T47D (cell line): ENCODE measurements at regions not wholly inside any gene's neighbourhood (a gene's known extent, or its start where the extent isn't known, plus 50 kb on each side); places are given as distances from the start of the nearest gene placed in this dataset.
"Not testable (repeated sequence)": the region's sequence is repeated elsewhere in the genome, so short reads cannot be mapped to it uniquely, and the experiment has no call there.

Experiments used
- DNase-seq, 2 experiments: peaks; one replicate each; pipeline versions ENCODE4 v3.0.0 to v3.0.0-alpha.2; 2011 to 2012; ENCODE audit warnings: low read depth in 1 of 2, low spot score in 1 of 2
- JUND ChIP-seq: IDR thresholded peaks from 2 replicates; pipeline ENCODE4 v1.6.1; 2012; ENCODE audit warnings: low read depth
- in situ Hi-C: cut with HindIII; loops from 2 replicates; pipeline ENCODE4 v1.10.0; 2016; ENCODE audit warnings: low sequenced_read_pairs, low pct_unique_long_range_greater_than_20kb

DNA sequence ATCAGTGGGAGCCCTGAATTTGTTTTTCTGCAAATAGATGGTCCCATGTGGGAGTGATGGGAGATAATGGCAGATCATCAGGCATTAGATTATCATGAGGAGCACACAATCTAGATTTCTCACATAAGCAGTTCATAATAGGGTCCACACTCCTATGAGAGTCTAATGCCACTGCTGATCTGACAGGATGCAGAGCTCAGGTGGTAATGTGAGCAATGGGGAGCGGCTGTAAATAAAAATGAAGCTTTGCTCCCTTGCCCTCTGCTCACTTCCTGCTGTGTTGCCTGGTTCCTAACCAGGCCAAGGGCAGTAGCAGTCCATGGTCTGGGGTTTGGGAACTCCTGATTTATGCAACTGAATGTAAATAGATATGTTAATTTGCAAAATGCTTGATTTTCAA is 538.6 kb downstream of the TRAM1L1 start:
- no peak for DNase-seq
- no peak for TF ChIP-seq JUND
- in situ Hi-C loops = no loop called here

DNA sequence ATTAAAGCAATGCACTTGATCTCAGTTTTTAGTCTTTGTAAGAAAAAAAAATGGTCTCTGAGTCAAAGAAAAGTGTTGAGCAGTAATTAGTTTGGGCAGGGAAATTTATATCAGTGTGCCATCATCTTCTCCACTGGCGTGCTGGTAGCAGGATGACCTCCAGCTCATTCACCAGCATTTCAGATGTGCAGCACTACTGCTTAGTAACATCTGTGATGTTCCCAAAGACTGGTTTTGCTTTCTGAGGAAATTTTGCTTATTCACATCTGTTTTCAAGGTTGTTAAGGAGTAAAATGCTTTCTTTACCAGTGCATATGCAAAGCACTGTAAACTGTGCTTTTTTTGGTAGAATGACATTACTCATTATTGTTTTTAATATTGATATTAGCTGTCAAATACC is 540.4 kb downstream of the TRAM1L1 start:
- in situ Hi-C loops = no loop called here
- TF ChIP-seq JUND = no peak
- no peak for DNase-seq

GRCh38 chr4:116539744-116540143 is 545.6 kb downstream of the TRAM1L1 start:
- DNase-seq = no peak
- no peak for TF ChIP-seq JUND
- in situ Hi-C loops = no loop called here

DNA sequence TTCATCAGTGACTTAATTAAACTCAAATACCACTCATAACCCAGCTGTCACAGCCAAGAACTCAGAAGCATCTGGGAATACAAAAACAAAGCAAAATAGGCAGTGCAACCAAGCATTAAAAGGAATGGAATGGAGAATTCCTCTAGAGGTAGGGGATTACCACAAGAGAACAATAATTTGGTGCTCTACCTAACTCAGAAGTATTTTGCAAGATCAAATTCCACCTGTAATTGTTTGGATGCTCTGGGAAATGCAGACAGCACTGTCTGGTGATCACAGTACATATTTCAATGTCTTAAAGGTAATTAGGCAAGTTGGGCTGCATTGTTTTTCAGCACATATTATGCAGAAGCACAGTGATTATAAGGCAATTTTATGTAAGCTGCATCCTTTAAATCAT is 547.5 kb downstream of the TRAM1L1 start:
- in situ Hi-C loops = no loop called here
- DNase-seq = no peak
- TF ChIP-seq JUND = no peak

DNA sequence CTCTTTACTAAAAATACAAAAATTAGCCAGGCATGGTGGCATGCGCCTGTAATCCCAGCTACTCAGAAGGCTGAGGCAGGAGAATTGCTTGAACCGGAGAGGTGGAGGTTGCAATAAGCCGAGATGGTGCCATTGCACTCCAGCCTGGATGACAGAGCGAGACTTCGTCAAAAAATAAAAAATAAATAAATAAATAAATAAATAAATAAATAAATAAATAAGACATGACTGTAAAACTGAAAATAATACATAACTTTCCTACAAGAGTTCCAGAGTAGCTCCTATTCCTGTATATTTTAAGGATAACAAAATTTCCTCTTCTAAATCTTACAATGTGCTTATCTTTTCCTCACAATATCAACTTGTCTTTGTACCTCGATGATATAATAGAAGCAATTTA is 549.4 kb downstream of the TRAM1L1 start:
- DNase-seq, in situ Hi-C loops: not testable (repeated sequence)

DNA sequence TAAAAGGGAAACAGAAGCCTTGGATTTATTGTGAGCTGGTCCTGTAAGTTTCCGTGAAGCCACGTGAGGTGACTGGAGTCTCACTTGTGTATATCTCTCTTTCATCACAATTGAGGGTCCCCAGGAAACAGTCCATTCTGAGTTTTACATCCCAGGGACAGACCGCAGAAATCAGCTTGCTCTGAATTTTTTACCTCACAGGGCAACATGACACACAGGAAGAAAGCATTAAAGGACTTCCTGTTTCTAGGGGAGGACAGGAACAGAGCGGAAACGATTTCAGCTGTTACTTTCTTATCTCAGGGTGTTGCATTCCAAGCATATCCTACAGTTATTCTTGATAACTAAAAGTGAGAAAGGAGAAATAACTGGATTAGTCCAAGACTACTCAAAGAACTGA is 553.5 kb downstream of the TRAM1L1 start:
- in situ Hi-C loops = no loop called here
- no peak for DNase-seq
- no peak for TF ChIP-seq JUND

- DNase-seq = no peak
- no peak for TF ChIP-seq JUND
- in situ Hi-C loops = no loop called here
These were observed 554.4 kb downstream of the TRAM1L1 start for GRCh38 chr4:116531026-116531425.

DNA sequence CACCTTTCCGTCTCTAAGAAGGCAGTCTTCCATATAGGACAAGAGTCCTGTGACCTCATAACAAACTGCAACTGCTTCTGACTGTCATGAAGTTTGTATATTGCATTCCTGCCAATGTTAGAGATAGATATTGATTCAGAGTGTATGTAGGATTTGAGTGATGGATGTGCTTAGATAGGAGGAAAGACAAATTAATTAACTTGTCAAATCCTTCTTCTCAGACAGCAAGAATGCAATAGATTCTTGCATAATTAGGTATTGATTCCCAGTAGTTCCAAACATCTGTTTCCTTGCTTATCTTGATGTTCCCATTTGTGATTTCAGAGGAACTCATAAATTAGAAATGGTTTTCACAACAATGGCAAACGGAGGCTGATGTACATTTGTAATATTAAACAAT is 555.3 kb downstream of the TRAM1L1 start:
- DNase-seq = no peak
- in situ Hi-C loops = no loop called here
- TF ChIP-seq JUND = no peak

GRCh38 chr4:116529129-116529528 is 556.2 kb downstream of the TRAM1L1 start:
- TF ChIP-seq JUND = no peak
- DNase-seq = no peak
- in situ Hi-C loops = no loop called here

DNA sequence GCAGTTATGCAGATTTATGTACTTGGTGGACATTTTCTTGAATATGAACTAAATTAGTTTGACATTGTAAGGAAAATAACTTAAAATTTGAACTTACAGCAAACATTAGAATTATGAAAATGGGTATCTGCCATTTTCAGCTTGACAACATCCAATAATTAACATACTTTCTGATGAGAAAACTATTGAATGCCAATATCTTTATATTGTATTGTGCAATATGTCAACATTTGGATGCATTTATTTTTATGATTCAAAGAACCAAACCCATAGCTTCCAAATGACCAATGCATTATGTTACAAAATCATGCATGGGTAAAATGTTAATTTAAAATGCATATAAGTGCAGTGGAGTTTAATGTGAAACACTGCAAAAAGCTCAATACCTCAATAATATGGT is 562.5 kb downstream of the TRAM1L1 start:
- no peak for DNase-seq
- no peak for TF ChIP-seq JUND
- in situ Hi-C loops = no loop called here

- in situ Hi-C loops = no loop called here
- no peak for DNase-seq
- TF ChIP-seq JUND = no peak
These were observed 564.5 kb downstream of the TRAM1L1 start for GRCh38 chr4:116520886-116521285.

DNA sequence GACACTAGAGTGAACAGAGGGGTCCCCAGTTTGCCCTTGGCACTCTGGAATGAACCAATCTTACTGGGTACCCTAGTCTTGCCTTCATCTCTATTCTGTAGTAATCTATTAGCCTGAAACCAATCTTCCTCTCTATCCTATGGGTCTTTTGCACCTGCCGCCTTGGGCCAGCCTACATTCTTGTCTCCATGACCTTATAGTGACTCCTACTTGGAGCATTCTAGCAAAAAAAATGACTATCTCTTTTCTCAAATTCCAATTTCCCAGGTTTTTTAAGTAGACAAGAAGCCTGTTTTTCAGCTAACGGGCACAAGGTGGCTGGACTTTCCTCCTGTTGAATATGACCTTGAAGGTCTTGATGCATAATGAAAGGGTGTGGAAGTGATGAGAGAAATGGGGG is 568.7 kb downstream of the TRAM1L1 start:
- no peak for DNase-seq
- in situ Hi-C loops = no loop called here
- no peak for TF ChIP-seq JUND

DNA sequence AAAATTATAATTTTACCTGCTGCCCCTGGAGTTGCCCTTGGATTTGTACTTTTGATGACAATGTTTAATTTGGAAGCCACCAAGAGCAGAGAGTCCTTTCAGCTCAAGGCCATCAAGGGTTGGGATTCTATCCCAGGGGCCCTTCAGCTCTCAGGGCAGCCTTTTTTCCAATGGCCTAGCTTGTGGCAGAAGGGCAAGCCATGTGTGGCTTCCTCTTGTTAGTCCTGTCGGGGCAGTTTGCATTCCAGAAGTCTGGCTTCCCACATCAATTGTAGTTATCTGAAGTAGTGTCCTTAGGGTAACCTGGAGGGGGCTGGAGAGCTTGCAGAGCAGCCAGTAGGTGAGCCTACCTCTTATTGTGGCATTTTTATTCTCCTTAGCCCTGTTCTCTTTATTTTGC is 569.4 kb downstream of the TRAM1L1 start:
- TF ChIP-seq JUND = no peak
- peak in 1 of 2 experiments; percentile 73 for DNase-seq
- in situ Hi-C loops = no loop called here

DNA sequence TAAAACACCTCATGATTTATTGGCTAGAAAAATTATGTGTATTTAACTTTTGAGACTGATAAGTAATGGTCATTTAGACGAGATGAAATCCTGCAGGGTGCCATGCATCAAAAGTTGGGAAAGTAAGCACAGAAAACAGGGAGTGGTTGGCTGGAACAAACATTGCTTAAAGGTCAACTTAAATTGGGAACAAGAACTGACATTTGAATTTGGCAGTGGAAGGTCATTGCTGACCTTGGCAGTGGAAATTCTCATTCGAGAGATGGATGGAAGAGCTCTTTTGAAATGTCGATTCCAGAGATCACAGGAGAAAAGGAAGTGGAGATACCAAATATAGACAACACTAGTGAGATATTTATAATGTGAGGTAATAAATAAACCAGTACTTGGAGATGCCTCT is 572.8 kb downstream of the TRAM1L1 start:
- DNase-seq = no peak
- in situ Hi-C loops = no loop called here
- no peak for TF ChIP-seq JUND

DNA sequence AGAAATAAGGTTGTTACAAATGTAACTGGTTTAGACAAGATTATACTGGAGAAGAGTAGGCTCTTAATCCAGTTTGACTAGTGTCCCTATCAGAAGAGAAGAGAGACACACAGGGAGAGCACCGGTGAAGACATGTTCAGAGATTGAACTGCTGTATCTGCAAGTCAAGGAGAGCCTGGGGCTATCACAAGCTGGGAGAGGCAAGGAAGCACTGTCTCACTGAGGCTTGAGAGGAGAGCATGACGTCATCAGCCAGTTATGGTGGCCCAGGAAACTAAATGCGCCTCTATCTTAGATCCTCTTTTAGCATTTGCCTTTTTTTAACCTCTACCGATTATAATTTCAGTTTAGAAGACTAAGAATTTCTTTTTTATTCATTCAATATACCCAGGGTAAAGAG is 583.4 kb downstream of the TRAM1L1 start:
- in situ Hi-C loops = no loop called here
- TF ChIP-seq JUND = no peak
- no peak for DNase-seq
